ENCODE measurements at regions not wholly inside any gene's neighbourhood (a gene's known extent, or its start where the extent isn't known, plus 50 kb on each side); places are given as distances from the start of the nearest gene placed in this dataset.

GRCh38 chr13:40148742-40149141, 493.3 kb downstream of the COG6 start:
- ChIA-PET SMC1A (ENCODE audit: uncharacterized antibody, unreplicated experiment) (interaction anchor here (0.6 kb wide), 1 partner anchor 62 kb away, joined by 3 read pairs; no protein-coding TSS in a partner anchor), CTCF (no interaction called here), RAD21 (ENCODE audit: unreplicated experiment) (no interaction called here), POLR2A (no interaction called here)
- H3K4me2 ChIP-seq (ENCODE audit: control insufficient read depth, insufficient read depth) = no peak overlapping the region
- H3K9ac ChIP-seq (ENCODE audit: control insufficient read depth, insufficient read depth, low read length) = no peak overlapping the region
- no peaks in the 10 kb centered on the region for H3K36me3 ChIP-seq (ENCODE audit: control insufficient read depth in 2 of 2, insufficient read depth in 2 of 2, low read length in 1 of 2)
- 4% methylated on average over 1 of the region's 1 CpG for WGBS (ENCODE audit: insufficient coverage, insufficient replicate concordance, low lambda C conversion rate, missing lambda C conversion rate)
- intact Hi-C loops (cut with micrococcal nuclease; ENCODE audit: unreplicated experiment) = no loop called here
- no peak overlapping the region for H2AFZ ChIP-seq (ENCODE audit: control insufficient read depth, low read depth, low read length)
- H3K27ac ChIP-seq (ENCODE audit: control insufficient read depth, insufficient read depth) = no peak overlapping the region
- no peak for TF ChIP-seq CHD4 (IDR thresholded peaks at IDR 0.05)
- no peak for TF ChIP-seq SIX5 (IDR thresholded peaks at IDR 0.05; ENCODE audit: low read depth, low read length, severe bottlenecking)
- TF ChIP-seq, protein P1, sequence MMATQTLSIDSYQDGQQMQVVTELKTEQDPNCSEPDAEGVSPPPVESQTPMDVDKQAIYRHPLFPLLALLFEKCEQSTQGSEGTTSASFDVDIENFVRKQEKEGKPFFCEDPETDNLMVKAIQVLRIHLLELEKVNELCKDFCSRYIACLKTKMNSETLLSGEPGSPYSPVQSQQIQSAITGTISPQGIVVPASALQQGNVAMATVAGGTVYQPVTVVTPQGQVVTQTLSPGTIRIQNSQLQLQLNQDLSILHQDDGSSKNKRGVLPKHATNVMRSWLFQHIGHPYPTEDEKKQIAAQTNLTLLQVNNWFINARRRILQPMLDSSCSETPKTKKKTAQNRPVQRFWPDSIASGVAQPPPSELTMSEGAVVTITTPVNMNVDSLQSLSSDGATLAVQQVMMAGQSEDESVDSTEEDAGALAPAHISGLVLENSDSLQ (IDR thresholded peaks at IDR 0.05) = no peak
- TF ChIP-seq IRF4 (IDR thresholded peaks at IDR 0.05; ENCODE audit: low read depth, low read length) = no peak
- no peak for TF ChIP-seq HDAC6 (IDR thresholded peaks at IDR 0.05; ENCODE audit: unreplicated experiment)
- no peak for TF ChIP-seq NR2C2 (IDR thresholded peaks at IDR 0.05; ENCODE audit: borderline replicate concordance, control insufficient read depth, insufficient read length, low read depth)
- no peak for TF ChIP-seq POLR2AphosphoS5 (IDR thresholded peaks at IDR 0.05; ENCODE audit: low read length)
- TF ChIP-seq CHD1 (IDR thresholded peaks at IDR 0.05; ENCODE audit: low read depth, low read length) = no peak
- no peak for TF ChIP-seq ZNF592 (IDR thresholded peaks at IDR 0.05)
- no peak for TF ChIP-seq STAT3 (IDR thresholded peaks at IDR 0.05; ENCODE audit: low read depth, low read length)
- no peak for TF ChIP-seq PAX5 (IDR thresholded peaks at IDR 0.05; ENCODE audit: borderline replicate concordance, low read depth, low read length)
- no peak for TF ChIP-seq CHD2 (IDR thresholded peaks at IDR 0.05; ENCODE audit: borderline replicate concordance, low read depth, low read length)
- no peak for TF ChIP-seq ZNF217 (IDR thresholded peaks at IDR 0.05)
- TF ChIP-seq SREBF1 (IDR thresholded peaks at IDR 0.05; ENCODE audit: low read length) = no peak
- in situ Hi-C loops (cut with MboI) = no loop called here
- no peak for ATAC-seq
- H3K9me3 ChIP-seq (replicated peaks; ENCODE audit: control insufficient read depth, insufficient read depth, low read length) = no peaks in the 10 kb centered on the region
- H3K4me3 ChIP-seq = no peak overlapping the region
- no TSS peak for BruUV-seq (replicated peaks)
- H3K4me1 ChIP-seq (ENCODE audit: control insufficient read depth, insufficient read depth, low read length) = no peaks in the 10 kb centered on the region
- H3K27me3 ChIP-seq (replicated peaks in 1 of 2; ENCODE audit: control insufficient read depth in 2 of 2, insufficient read depth in 2 of 2, low read length in 1 of 2) = peaks cover 0 to 2% of the 10 kb centered on the region in 2 experiments; a peak in 2 of 4 replicates
- no peaks in the 10 kb centered on the region for H4K20me1 ChIP-seq (ENCODE audit: control insufficient read depth, insufficient read depth)
- no peak for FAIRE-seq
- DNase-seq (ENCODE audit: low read depth, low spot score) = no peak
- H3K79me2 ChIP-seq (ENCODE audit: control insufficient read depth, insufficient read depth, low read length) = no peaks in the 10 kb centered on the region
